D721Med (cell line): ENCODE measurements at regions not wholly inside any gene's neighbourhood (a gene's known extent, or its start where the extent isn't known, plus 50 kb on each side); places are given as distances from the start of the nearest gene placed in this dataset.

Experiments
- DNase-seq: peaks from one replicate; pipeline ENCODE4 v3.0.0; 2011; ENCODE audit warnings: low spot score; ENCODE audit not compliant: insufficient read length
- FAIRE-seq: peaks from 2 replicates; lab custom pipeline; 2011; peaks lifted over from hg19 to GRCh38; lab: Jason Lieb, UNC
- CTCF ChIP-seq: IDR thresholded peaks from 2 replicates; pipeline ENCODE4 v1.5.1; 2012; ENCODE audit warnings: mild to moderate bottlenecking, control low read depth; ENCODE audit not compliant: insufficient read depth; ENCODE audit errors: missing control alignments

DNA sequence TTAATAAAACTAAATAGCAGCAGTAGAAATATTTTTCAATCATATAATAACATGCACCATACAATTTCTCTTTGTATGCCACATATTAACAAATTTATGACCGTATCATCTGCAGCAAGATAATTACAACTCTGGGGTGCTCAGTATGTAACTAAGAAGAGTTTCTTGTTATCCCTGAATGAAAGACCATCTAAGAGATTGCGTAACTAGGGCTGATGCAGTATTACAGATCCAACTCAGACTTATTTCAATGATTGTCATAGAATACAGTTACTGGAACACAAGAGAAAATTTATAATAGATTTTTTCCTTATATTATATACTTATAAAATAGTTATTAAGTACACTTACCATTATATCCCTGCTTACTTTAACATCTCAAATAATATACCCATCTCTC, 305.1 kb downstream of the SLITRK1 start:
- no peak for TF ChIP-seq CTCF
- DNase-seq = no peak
- FAIRE-seq = no peak

- DNase-seq (no peak), FAIRE-seq (no peak)
- TF ChIP-seq CTCF = no peak
Observed at GRCh38 chr13:83568019-83568418, 314.3 kb downstream of the SLITRK1 start.

DNA sequence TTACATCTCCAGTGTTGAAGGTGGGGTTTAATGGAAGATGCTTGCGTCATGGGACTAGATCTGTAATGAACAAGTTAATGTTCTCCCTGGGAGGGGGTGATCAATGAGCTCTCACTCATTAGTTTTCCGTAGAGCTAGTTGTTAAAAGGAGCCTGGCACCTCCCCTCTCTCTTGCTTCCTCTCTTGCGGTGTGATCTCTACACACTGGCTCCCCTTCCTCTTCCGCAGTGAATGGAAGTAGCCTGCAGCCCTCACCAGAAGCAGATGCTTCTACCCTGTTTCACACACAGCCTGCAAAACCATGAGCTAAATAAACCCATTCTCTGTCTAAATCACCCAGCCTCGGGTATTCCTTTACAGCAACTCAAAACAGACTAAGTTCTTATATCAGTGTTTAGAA, 318.8 kb downstream of the SLITRK1 start:
- no peak for FAIRE-seq
- no peak for TF ChIP-seq CTCF

GRCh38 chr13:83557845-83558244, 324.4 kb downstream of the SLITRK1 start:
- no peak for DNase-seq
- no peak for TF ChIP-seq CTCF
- FAIRE-seq = no peak

More for the DNA sequence above, 318.8 kb downstream of the SLITRK1 start:
- no peak for DNase-seq

- DNase-seq (no peak), FAIRE-seq (no peak)
- TF ChIP-seq CTCF = no peak
Observed at GRCh38 chr13:83549671-83550070, 332.6 kb downstream of the SLITRK1 start.

- no peak for TF ChIP-seq CTCF
- FAIRE-seq (no peak), DNase-seq (no peak)
Observed at GRCh38 chr13:83547043-83547442, 335.2 kb downstream of the SLITRK1 start.

DNA sequence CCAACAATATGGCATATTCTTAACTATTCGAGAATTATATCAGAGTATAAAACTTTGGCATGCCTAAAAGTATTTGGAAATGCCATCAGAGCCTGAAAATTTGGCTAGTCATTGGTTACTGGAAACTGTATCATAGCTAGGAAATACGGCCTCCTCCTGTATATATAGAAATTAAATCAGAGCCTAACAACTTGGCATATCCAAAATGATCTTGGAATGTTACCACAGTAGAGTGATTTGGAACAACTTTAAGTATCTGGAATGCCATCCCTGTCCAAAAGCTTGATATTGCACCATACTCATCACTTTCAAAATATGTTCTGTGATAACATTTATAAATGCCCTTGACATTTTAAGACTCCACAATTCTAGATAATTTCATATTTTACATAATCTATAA, 335.8 kb downstream of the SLITRK1 start:
- FAIRE-seq (no peak), DNase-seq (no peak)
- no peak for TF ChIP-seq CTCF
